Astrocyte of the cerebellum (primary cell): ENCODE measurements at regions not wholly inside any gene's neighbourhood (a gene's known extent, or its start where the extent isn't known, plus 50 kb on each side); places are given as distances from the start of the nearest gene placed in this dataset.

ENCODE experiments used
- DNase-seq: peaks from one replicate; pipeline ENCODE4 v3.0.0-alpha.2; 2011; ENCODE audit warnings: low read depth
- H3K4me3 ChIP-seq: 2 replicates; pipeline ENCODE4 v1.5.1; 2011; ENCODE audit warnings: mild to moderate bottlenecking, low read depth, low read length, moderate library complexity
- in situ Hi-C: cut with HindIII; loops from 2 replicates; pipeline ENCODE4 v1.10.0; 2017; ENCODE audit warnings: low sequenced_read_pairs
- TF ChIP-seq, protein P1 (sequence below): IDR thresholded peaks from 2 replicates; pipeline ENCODE4 v1.5.1; 2012; ENCODE audit warnings: low read length, low read depth, moderate library complexity, mild to moderate bottlenecking; ENCODE audit errors: missing control alignments

DNA sequence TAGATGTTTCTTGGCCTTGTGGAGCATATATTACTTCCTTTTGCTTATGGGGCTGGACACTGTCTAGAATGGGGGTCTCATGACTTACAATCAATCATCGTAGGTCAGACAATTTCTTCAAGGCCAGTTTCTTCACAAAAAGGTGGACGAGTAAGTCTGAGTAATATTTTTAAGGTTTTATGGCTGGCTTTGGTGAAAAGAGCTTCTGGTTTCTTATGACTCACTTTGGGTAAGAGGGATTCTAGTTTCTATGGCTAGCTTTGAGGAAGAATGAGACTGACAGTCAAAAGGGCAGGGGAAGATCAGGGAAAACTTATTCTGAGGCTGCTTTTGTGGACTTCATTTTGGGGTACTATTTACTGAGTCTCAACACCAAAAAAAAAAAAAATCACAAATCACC is 2067.2 kb upstream of the C9orf72 start:
- TF ChIP-seq, protein P1, sequence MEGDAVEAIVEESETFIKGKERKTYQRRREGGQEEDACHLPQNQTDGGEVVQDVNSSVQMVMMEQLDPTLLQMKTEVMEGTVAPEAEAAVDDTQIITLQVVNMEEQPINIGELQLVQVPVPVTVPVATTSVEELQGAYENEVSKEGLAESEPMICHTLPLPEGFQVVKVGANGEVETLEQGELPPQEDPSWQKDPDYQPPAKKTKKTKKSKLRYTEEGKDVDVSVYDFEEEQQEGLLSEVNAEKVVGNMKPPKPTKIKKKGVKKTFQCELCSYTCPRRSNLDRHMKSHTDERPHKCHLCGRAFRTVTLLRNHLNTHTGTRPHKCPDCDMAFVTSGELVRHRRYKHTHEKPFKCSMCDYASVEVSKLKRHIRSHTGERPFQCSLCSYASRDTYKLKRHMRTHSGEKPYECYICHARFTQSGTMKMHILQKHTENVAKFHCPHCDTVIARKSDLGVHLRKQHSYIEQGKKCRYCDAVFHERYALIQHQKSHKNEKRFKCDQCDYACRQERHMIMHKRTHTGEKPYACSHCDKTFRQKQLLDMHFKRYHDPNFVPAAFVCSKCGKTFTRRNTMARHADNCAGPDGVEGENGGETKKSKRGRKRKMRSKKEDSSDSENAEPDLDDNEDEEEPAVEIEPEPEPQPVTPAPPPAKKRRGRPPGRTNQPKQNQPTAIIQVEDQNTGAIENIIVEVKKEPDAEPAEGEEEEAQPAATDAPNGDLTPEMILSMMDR: no peak
- H3K4me3 ChIP-seq: no peak overlapping the region
- in situ Hi-C loops: no loop called here
- no peak for DNase-seq

DNA sequence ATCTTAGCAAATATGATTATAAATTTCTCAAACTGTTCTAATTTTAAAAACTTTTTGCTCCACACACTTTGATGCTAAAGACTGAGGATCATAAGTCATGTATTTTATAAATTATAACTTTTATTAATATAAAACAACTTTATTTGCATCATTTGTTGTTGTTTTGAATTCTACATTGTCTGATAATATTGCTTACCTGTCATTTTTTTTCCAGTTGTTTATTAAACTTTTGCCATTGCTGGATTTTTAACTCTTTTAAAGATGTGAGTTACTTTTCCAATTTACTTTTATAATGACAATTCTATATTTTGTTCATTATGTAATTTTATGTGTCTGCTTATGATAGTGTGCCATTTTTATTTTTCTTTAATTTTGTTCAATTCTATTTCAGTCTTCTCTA is 2071.2 kb upstream of the C9orf72 start:
- H3K4me3 ChIP-seq: no peak overlapping the region
- TF ChIP-seq, protein P1: no peak
- in situ Hi-C loops: no loop called here
- no peak for DNase-seq

DNA sequence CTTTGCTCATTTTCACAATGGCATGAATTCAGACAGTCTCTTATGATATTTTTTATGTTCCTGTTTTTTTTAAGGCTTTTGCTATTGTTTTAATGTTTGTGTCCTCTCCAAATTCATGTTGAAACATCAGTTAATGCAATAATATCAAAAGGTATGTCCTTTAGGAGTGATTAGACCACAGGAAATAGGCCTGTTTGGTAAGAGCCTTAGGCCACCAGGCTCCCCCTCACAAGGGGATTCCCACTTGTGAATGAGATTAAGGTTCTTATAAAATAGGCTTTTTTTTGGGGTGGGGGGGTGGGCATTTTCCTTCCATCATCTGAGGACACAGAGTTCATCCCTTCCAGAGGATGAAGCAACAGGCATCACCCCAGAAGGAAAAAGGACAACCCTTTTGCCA is 2074.2 kb upstream of the C9orf72 start:
- no peak for DNase-seq
- TF ChIP-seq, protein P1: no peak
- no peak overlapping the region for H3K4me3 ChIP-seq
- in situ Hi-C loops: no loop called here

DNA sequence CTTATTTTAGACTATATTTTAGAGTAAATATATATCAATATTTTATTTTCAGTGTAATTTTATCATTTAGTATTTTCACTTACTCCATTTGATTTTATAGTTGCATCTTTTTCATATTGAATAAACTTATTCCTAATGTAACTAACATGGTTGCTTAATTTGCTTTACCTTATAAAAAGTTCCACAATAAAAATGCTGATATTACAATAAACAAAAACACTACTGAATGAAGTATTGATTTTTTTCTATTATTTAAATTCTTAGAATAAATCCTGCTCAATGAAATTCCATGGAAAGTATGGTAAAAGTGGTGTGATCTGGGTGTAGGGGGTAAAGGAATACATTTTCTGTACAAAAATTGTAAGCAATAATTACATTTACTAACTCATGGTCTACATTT is 2074.9 kb upstream of the C9orf72 start:
- in situ Hi-C loops: no loop called here
- DNase-seq: no peak
- TF ChIP-seq, protein P1: no peak
- H3K4me3 ChIP-seq: no peak overlapping the region

DNA sequence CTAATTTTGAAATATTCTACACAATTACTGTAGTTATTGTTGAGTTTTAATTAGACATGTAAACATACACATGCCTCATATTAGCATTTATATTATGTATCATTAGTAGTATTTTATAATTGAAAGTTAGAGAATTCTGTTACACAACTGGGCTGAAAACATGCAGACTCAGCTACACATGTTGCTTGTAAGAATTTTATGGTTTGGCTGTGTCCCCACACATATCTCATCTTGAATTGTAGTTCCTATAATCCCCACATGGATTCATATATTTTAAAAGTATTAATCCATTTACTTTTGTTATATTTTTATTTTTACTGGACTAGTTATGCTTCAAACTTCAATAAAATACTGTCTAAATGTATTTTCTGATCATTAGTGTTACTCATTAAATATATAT is 2075.3 kb upstream of the C9orf72 start:
- TF ChIP-seq, protein P1: no peak
- in situ Hi-C loops: no loop called here
- H3K4me3 ChIP-seq: no peak overlapping the region
- DNase-seq: no peak

DNA sequence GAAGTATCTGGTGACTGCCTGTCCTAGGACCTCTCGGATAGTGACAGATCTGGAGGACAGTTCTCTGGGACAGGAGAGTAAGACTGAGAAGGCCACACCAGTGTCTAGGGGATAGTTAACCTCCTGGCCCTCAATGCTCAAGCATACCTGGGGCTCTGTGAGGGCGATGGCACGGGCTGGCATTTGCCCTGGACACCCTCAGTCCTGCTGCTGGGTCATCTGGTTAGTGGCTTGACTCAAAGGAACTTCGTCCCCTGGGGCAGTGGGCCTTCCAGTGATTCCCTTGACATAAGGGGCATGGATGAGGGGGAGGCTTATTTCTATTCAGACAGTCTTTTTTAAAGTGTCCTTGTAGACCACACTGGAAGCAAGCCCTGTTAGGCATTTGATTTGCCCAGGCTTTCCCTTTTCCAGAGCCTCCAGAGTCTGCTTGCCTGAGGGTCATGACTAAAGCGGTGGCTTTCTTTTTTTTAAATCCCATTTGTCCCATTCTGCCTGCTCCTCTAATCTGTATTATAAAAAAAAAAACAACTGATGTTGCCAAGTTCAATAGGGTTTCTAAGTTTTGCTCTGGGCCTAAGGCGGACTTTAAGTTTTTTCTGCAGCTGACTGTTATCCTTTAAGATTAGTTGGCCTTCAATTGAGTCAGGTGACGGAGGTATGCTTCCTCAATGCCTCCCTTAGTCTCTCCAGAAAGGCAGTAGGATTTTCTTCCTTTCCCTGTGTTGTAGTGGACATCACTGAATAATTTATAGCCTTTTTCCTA is 2083.5 kb upstream of the C9orf72 start:
- H3K4me3 ChIP-seq: no peak overlapping the region
- in situ Hi-C loops: no loop called here
- no peak for DNase-seq
- TF ChIP-seq, protein P1: no peak
